Hepatocyte (in vitro differentiated cells): ENCODE measurements at regions not wholly inside any gene's neighbourhood (a gene's known extent, or its start where the extent isn't known, plus 50 kb on each side); places are given as distances from the start of the nearest gene placed in this dataset.

Experiments used
- DNase-seq: peaks from one replicate; pipeline ENCODE4 v3.0.0-alpha.2; 2016; ENCODE audit warnings: low spot score
- H2AFZ ChIP-seq: fragments of 200-600 bp; sonication (generic); 2 replicates; pipeline ENCODE4 v1.6.0; 2016; ENCODE audit warnings: antibody characterized with exemption, mild to moderate bottlenecking
- H3K27ac ChIP-seq: fragments of 200-600 bp; sonication (generic); 2 replicates; pipeline ENCODE4 v1.5.1; 2016; ENCODE audit warnings: mild to moderate bottlenecking
- H3K27me3 ChIP-seq: fragments of 200-600 bp; sonication (generic); 2 replicates; pipeline ENCODE4 v1.6.1; 2016
- H3K36me3 ChIP-seq: fragments of 200-600 bp; sonication (generic); replicated peaks from 2 replicates; pipeline ENCODE4 v1.5.1; 2016; ENCODE audit warnings: low read depth; ENCODE audit not compliant: insufficient read depth
- H3K4me1 ChIP-seq: fragments of 200-600 bp; sonication (generic); 2 replicates; pipeline ENCODE4 v1.5.1; 2016; ENCODE audit warnings: mild to moderate bottlenecking, moderate library complexity; ENCODE audit not compliant: insufficient read depth
- H3K4me2 ChIP-seq: fragments of 200-600 bp; sonication (generic); 2 replicates; pipeline ENCODE4 v1.6.0; 2016
- H3K4me3 ChIP-seq: fragments of 200-600 bp; sonication (generic); 2 replicates; pipeline ENCODE4 v1.5.1; 2016; ENCODE audit warnings: mild to moderate bottlenecking
- H3K79me2 ChIP-seq: fragments of 200-600 bp; sonication (generic); 2 replicates; pipeline ENCODE4 v1.6.0; 2017; ENCODE audit warnings: mild to moderate bottlenecking
- H3K9me2 ChIP-seq: fragments of 200-600 bp; sonication (generic); replicated peaks from 2 replicates; pipeline ENCODE4 v1.6.0; 2017; ENCODE audit warnings: mild to moderate bottlenecking; ENCODE audit not compliant: insufficient read depth
- H3K9me3 ChIP-seq: fragments of 200-600 bp; sonication (generic); 2 replicates; pipeline ENCODE4 v1.5.1; 2016; ENCODE audit warnings: low read depth, mild to moderate bottlenecking
- H4K20me1 ChIP-seq: fragments of 200-600 bp; sonication (generic); 2 replicates; pipeline ENCODE4 v1.6.0; 2016; ENCODE audit warnings: mild to moderate bottlenecking; ENCODE audit not compliant: insufficient read depth, poor library complexity, severe bottlenecking
- CTCF ChIP-seq: fragments of 200-600 bp; sonication (generic); IDR thresholded peaks from 2 replicates; pipeline ENCODE4 v1.5.1; 2016; ENCODE audit warnings: antibody characterized with exemption, mild to moderate bottlenecking; ENCODE audit not compliant: poor library complexity
- EZH2 ChIP-seq: fragments of 200-600 bp; sonication (generic); IDR thresholded peaks from 2 replicates; pipeline ENCODE4 v1.6.1; 2016; ENCODE audit warnings: antibody characterized with exemption, mild to moderate bottlenecking, borderline replicate concordance
- EZH2phosphoT487 ChIP-seq: fragments of 200-600 bp; sonication (generic); IDR thresholded peaks from one replicate; pipeline ENCODE4 v1.6.1; 2018; ENCODE audit warnings: antibody characterized with exemption, mild to moderate bottlenecking, low read depth, moderate library complexity; ENCODE audit not compliant: unreplicated experiment, severe bottlenecking
- WGBS: methylation state at CpG from one replicate; pipeline ENCODE4 v1.1.6; 2016; ENCODE audit warnings: low lambda C conversion rate; ENCODE audit errors: missing lambda C conversion rate; 5-methylcytosine and 5-hydroxymethylcytosine counted together

- Histone ChIP-seq H3K27me3 (no peaks in the 10 kb centered on the region), H3K4me3 (no peak overlapping the region), H3K4me2 (no peak overlapping the region), H3K4me1 (no peaks in the 10 kb centered on the region), H4K20me1 (no peaks in the 10 kb centered on the region), H3K27ac (no peak overlapping the region), H3K9me3 (no peaks in the 10 kb centered on the region), H3K36me3 (no peaks in the 10 kb centered on the region), H3K9me2 (no peaks in the 10 kb centered on the region), H3K79me2 (no peaks in the 10 kb centered on the region), H2AFZ (no peak overlapping the region)
- 79% methylated on average over 3 of the region's 3 CpGs for WGBS
- no peak for DNase-seq
- TF ChIP-seq EZH2 (no peak), CTCF (no peak), EZH2phosphoT487 (no peak)
Measured at GRCh38 chr1:181264821-181265220, 176.3 kb downstream of the IER5 start.

- Histone ChIP-seq H3K9me3 (no peaks in the 10 kb centered on the region), H3K27me3 (no peaks in the 10 kb centered on the region), H3K4me2 (no peak overlapping the region), H3K79me2 (no peaks in the 10 kb centered on the region), H3K4me3 (no peak overlapping the region), H3K9me2 (no peaks in the 10 kb centered on the region), H3K4me1 (no peaks in the 10 kb centered on the region), H3K27ac (no peak overlapping the region), H3K36me3 (no peaks in the 10 kb centered on the region), H4K20me1 (no peaks in the 10 kb centered on the region), H2AFZ (no peak overlapping the region)
- TF ChIP-seq EZH2phosphoT487 (no peak), EZH2 (no peak), CTCF (no peak)
- DNase-seq, result no peak
Measured at GRCh38 chr1:181284978-181285377, 196.5 kb downstream of the IER5 start.

GRCh38 chr1:181295217-181295616 lies 188.1 kb upstream of the CACNA1E start:
- H3K4me3 ChIP-seq, result no peak overlapping the region
- H3K9me2 ChIP-seq, result no peaks in the 10 kb centered on the region
- H3K27me3 ChIP-seq, result peaks cover 7% of the 10 kb centered on the region
- H3K36me3 ChIP-seq, result no peaks in the 10 kb centered on the region
- 89% methylated on average over 3 of the region's 3 CpGs for WGBS
- no peak overlapping the region for H3K4me2 ChIP-seq
- TF ChIP-seq EZH2 (no peak), EZH2phosphoT487 (no peak), CTCF (no peak)
- no peak overlapping the region for H2AFZ ChIP-seq
- H3K4me1 ChIP-seq, result no peaks in the 10 kb centered on the region
- H3K27ac ChIP-seq, result no peak overlapping the region
- H3K9me3 ChIP-seq, result no peaks in the 10 kb centered on the region
- no peak for DNase-seq
- no peaks in the 10 kb centered on the region for H3K79me2 ChIP-seq
- H4K20me1 ChIP-seq, result no peaks in the 10 kb centered on the region

GRCh38 chr1:181296180-181296579 lies 187.1 kb upstream of the CACNA1E start:
- no peak for DNase-seq

More at GRCh38 chr1:181296180-181296579, 187.1 kb upstream of the CACNA1E start:
- WGBS, result 83% methylated on average over 2 of the region's 2 CpGs
- H2AFZ ChIP-seq, result no peak overlapping the region
- no peaks in the 10 kb centered on the region for H4K20me1 ChIP-seq
- TF ChIP-seq CTCF, result no peak
- no peak for TF ChIP-seq EZH2
- TF ChIP-seq EZH2phosphoT487, result no peak
- no peaks in the 10 kb centered on the region for H3K79me2 ChIP-seq
- H3K27me3 ChIP-seq, result peaks cover 7% of the 10 kb centered on the region
- no peak overlapping the region for H3K27ac ChIP-seq
- H3K4me3 ChIP-seq, result no peak overlapping the region
- no peaks in the 10 kb centered on the region for H3K9me3 ChIP-seq
- H3K36me3 ChIP-seq, result no peaks in the 10 kb centered on the region
- no peaks in the 10 kb centered on the region for H3K4me1 ChIP-seq
- no peak overlapping the region for H3K4me2 ChIP-seq
- H3K9me2 ChIP-seq, result no peaks in the 10 kb centered on the region
